C1 segment of cervical spinal cord (tissue), 14 donors: ENCODE measurements at regions not wholly inside any gene's neighbourhood (a gene's known extent, or its start where the extent isn't known, plus 50 kb on each side); places are given as distances from the start of the nearest gene placed in this dataset.

ENCODE experiments used
- DNase-seq, 14 donors: peaks; one replicate each; lab custom pipeline; 2025; lab: John Stamatoyannopoulos, UW

DNA sequence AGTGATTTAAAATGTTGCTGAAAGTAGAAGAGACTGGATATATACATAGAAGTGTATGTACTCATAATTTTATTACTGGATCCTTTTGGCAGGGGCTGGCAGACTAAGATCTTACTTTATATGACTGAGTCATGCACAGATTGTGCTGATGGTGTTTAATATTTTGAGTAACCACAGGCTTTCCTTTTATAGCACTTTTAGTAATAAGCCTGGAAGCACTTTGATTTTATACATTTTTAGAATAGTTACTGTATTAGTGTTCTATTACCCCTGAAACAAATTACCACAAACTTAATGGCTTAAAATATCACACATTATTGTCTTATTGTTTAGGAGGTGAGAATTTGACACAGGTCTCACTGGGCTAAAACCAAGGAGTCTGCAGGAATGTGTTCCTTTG is 113.4 kb upstream of the CDH8 start:
- DNase-seq, result no peak

- no peak for DNase-seq
Observed at GRCh38 chr16:62137996-62138395, 101.8 kb upstream of the CDH8 start.

- DNase-seq, result no peak
Observed at GRCh38 chr16:62135911-62136310, 99.7 kb upstream of the CDH8 start.

- DNase-seq, result no peak
Observed at GRCh38 chr16:62135446-62135845, 99.2 kb upstream of the CDH8 start.

GRCh38 chr16:62130101-62130500 is 93.9 kb upstream of the CDH8 start:
- no peak for DNase-seq

GRCh38 chr16:62105244-62105643 is 69.0 kb upstream of the CDH8 start:
- DNase-seq, result no peak

DNA sequence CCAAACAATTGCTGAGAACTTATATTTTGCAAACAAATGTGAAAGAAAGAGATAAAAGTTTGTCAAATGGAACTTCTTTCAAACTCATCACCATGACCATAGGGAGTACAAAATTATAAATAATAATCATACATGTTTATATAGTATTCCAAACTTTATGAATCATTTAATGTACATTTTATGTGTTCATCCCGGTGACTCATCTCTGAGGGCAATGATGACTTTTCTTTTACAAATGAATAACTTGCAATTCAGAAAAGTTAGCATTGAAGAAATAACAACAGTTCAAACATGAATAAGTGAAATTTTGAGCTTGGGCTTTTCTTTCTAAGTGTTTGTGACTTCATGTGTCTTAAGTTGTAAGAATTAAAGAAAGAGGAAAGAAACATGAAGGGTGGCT is 66.3 kb upstream of the CDH8 start:
- no peak for DNase-seq

DNA sequence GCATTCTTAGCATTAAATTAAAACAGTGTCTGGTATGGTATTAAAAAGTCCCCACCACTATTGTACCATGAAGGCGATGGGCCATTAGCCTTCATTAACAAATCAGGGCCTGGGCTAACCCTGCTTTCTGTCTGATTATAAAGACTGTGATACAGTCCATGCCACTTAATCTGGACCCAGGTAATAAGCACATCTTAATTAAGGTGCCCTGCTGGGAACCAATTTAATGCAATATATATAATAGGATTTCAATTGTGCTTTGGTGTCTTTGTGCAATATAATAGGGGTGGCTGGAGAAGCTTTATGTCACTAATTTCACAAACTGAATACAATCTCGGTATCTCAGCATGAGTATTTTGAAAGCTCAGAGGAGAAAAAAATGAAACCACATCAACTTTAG is 64.4 kb upstream of the CDH8 start:
- DNase-seq, result no peak

DNA sequence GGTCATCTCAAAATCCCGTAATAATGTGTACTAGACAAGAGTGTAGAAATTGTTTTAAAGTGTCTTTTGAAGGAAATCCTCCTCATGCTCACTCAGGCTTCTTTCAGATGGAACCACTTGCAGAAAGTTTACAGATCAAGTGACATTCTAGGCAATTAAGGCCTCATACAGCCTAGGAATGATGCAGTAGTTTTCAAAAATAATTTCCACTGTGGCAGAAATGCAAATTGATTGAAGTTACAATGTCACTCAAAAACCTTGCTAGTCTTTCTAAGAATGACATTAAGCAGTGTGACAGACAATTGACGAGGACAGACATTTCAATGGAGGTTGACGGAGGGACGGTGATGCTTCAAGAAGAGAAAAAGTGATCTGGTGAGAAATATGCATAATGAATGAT is 53.5 kb upstream of the CDH8 start:
- DNase-seq, result no peak

DNA sequence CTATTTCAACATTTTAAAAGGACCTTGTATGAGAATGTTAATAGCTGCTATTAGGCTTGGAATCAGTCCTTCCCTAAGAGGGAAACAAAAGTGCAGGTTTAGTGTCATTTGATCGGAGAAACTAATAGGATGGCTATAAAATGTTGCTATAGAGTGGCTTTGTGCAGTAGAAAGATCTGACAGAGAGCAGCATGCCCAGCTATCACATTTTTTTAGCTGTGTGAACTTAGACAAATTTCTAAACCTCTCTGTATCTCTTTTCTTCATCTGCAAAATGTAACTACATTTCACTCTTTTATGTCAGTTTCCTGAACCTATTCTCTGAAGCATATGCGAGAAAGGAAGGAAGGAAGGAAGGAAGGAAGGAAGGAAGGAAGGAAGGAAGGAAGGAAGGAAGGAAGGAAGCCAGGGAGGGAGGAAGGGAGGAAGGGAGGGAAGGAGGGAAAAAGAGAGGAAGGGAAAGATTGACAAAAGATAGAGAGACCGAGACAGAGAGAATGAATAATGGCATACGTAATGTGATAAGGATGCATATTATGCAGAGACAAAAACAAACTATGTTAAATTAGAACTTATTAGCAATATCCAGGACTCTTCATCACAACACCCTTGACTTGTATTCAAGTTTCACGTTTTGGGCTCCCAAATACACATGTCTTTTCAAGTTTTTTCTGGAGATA is 52.6 kb upstream of the CDH8 start:
- DNase-seq, result no peak
